Fibroblast of lung (primary cell): ENCODE measurements at regions not wholly inside any gene's neighbourhood (a gene's known extent, or its start where the extent isn't known, plus 50 kb on each side); places are given as distances from the start of the nearest gene placed in this dataset.

Experiments used
- DNase-seq, 2 donors: peaks; one replicate each; pipeline versions ENCODE4 v3.0.0 to v3.0.0-alpha.2; 2010; ENCODE audit warnings: low read depth in 2 of 2
- H2AFZ ChIP-seq: 2 replicates; pipeline ENCODE4 v1.5.1; 2012; ENCODE audit warnings: low read length, control low read depth, inconsistent platforms
- H3K27ac ChIP-seq: 2 replicates; pipeline ENCODE4 v1.5.1; 2011; ENCODE audit warnings: low read length, control low read depth; ENCODE audit not compliant: insufficient read depth
- H3K27me3 ChIP-seq: 2 replicates; pipeline ENCODE4 v1.5.1; 2011; ENCODE audit warnings: mild to moderate bottlenecking, low read length; ENCODE audit not compliant: control insufficient read depth, insufficient read depth
- H3K36me3 ChIP-seq: 2 replicates; pipeline ENCODE4 v1.5.1; 2011; ENCODE audit warnings: low read length; ENCODE audit not compliant: control insufficient read depth, insufficient read depth
- H3K4me1 ChIP-seq: 2 replicates; pipeline ENCODE4 v1.5.1; 2011; ENCODE audit warnings: low read length; ENCODE audit not compliant: control insufficient read depth, insufficient read depth; ENCODE audit errors: extremely low read depth
- H3K4me2 ChIP-seq: 2 replicates; pipeline ENCODE4 v1.5.1; 2011; ENCODE audit warnings: low read length, control low read depth; ENCODE audit not compliant: insufficient read depth; ENCODE audit errors: extremely low read depth
- H3K4me3 ChIP-seq, 4 experiments: fragments of 200-600 bp in 1 of 4; sonication (generic) in 1 of 4; replicated peaks in 1 of 4; 2 replicates each; pipeline ENCODE4 v1.5.1; 2011 to 2016; ENCODE audit warnings: low read length in 4 of 4, low read depth in 3 of 4, mild to moderate bottlenecking in 3 of 4, control low read depth in 2 of 4, inconsistent platforms in 1 of 4, mixed read lengths in 1 of 4; ENCODE audit not compliant: insufficient read depth in 1 of 4; ENCODE audit errors: control extremely low read depth in 1 of 4
- H3K79me2 ChIP-seq: 2 replicates; pipeline ENCODE4 v1.5.1; 2012; ENCODE audit warnings: mild to moderate bottlenecking, low read length, inconsistent platforms; ENCODE audit not compliant: control insufficient read depth, insufficient read depth
- H3K9ac ChIP-seq: 2 replicates; pipeline ENCODE4 v1.5.1; 2011; ENCODE audit warnings: mild to moderate bottlenecking, low read length, control low read depth; ENCODE audit not compliant: insufficient read depth
- H3K9me3 ChIP-seq: 2 replicates; pipeline ENCODE4 v1.5.1; 2012; ENCODE audit warnings: low read depth, low read length; ENCODE audit not compliant: control insufficient read depth, insufficient read depth
- H4K20me1 ChIP-seq: 2 replicates; pipeline ENCODE4 v1.5.1; 2011; ENCODE audit warnings: low read length; ENCODE audit not compliant: control insufficient read depth, insufficient read depth; ENCODE audit errors: extremely low read depth
- EZH2 ChIP-seq: IDR thresholded peaks from 2 replicates; pipeline ENCODE4 v1.5.1; 2012; ENCODE audit warnings: low read length, control low read depth, mild to moderate bottlenecking; ENCODE audit errors: missing control alignments
- TF ChIP-seq, protein P1 (sequence below), 2 donors: IDR thresholded peaks in 1 of 2; conservative IDR thresholded peaks in 1 of 2; 1 replicate in 1 of 2; 2 replicates in 1 of 2; pipeline ENCODE4 v1.5.1; 2011 to 2012; ENCODE audit warnings: low read length in 2 of 2, control low read depth in 1 of 2, inconsistent platforms in 1 of 2, low read depth in 1 of 2, mild to moderate bottlenecking in 1 of 2

DNA sequence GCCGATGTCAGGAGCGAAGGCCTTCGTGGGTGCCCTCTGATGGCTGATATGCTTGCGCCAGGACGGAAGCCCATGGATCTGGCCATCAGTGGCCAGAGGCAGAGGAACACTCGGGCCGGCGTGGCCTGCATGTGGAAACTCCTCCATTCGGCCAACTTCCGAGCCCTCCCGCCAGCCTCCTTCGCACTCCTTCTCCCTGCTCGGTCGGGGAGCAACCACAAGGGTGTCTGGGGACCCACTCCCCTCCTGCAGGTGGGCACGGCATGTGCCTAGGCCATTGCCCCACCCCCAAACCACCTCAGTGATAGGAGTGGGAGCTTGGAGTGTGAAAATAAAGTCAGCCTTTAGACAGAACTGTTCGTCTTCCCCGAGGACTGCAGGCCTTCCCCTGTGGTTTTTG, 231.3 kb downstream of the BCL11B start:
- Histone ChIP-seq H3K27ac (no peak overlapping the region), H3K9me3 (no peaks in the 10 kb centered on the region), H3K27me3 (no peaks in the 10 kb centered on the region), H2AFZ (no peak overlapping the region), H3K4me1 (no peaks in the 10 kb centered on the region), H4K20me1 (no peaks in the 10 kb centered on the region), H3K79me2 (no peaks in the 10 kb centered on the region), H3K9ac (no peak overlapping the region), H3K4me2 (no peak overlapping the region), H3K4me3 (no peak overlapping the region), H3K36me3 (no peaks in the 10 kb centered on the region)
- DNase-seq: no peak
- no peak for TF ChIP-seq EZH2
- TF ChIP-seq, protein P1, sequence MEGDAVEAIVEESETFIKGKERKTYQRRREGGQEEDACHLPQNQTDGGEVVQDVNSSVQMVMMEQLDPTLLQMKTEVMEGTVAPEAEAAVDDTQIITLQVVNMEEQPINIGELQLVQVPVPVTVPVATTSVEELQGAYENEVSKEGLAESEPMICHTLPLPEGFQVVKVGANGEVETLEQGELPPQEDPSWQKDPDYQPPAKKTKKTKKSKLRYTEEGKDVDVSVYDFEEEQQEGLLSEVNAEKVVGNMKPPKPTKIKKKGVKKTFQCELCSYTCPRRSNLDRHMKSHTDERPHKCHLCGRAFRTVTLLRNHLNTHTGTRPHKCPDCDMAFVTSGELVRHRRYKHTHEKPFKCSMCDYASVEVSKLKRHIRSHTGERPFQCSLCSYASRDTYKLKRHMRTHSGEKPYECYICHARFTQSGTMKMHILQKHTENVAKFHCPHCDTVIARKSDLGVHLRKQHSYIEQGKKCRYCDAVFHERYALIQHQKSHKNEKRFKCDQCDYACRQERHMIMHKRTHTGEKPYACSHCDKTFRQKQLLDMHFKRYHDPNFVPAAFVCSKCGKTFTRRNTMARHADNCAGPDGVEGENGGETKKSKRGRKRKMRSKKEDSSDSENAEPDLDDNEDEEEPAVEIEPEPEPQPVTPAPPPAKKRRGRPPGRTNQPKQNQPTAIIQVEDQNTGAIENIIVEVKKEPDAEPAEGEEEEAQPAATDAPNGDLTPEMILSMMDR (conservative IDR thresholded peaks at IDR 0.05 in 1 of 2, IDR thresholded peaks at IDR 0.05 in 1 of 2; ENCODE audit: low read depth in 1 of 2, low read length in 2 of 2): no peak

DNA sequence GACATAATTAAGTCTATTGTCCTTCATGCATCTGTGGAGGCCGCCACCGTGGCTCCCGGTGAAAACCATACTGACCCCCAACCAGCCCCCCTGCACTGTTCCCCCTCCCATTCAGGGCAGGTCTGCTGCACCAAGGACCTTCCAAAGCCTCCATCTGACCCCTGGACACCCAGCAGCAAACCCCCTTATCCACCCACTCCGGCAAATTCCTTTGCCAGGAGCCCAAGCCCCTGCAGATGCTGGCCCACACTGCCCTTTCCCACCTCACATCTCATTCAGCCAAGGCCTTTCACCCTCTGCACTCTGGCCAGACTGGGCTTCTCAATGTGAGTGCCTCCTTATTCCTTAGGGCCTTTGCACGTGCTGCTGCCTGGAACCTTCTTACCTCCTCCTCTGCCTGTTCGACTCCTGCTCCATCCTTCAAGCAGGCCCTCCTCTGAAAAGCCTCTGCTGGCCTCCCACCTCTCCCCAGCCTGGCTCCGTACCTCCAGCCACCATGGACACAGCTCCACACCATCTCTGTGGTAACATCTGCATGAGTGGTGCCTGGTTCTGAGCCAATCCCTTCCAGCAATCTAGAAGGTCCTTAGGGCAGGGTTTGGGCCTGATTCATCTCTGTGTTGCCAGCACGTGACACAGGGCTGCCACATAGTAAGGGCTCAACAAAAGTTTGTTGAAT, 230.7 kb downstream of the BCL11B start:
- H3K36me3 ChIP-seq: no peaks in the 10 kb centered on the region
- peak in 1 of 2 donors; percentile 7 for DNase-seq

DNA sequence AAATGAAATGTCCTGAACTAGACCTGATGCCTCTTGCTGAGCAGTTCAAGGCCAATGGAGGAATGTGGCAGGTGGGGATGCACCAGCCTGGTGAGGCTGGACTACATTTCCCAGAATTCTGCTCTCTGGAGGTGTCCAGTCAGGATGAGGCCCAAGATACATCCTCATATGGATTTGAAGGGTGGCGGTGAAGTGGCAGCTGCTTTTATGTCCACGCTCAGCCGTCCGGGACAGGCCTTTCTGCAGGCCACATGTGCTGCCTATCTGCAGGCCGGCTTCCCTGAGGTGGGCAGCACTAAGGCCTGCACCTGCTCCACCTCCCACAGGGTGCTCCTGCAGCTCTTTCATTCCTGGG, 230.2 kb downstream of the BCL11B start:
- no peak for DNase-seq
- no peak overlapping the region for H3K27ac ChIP-seq
- no peak overlapping the region for H2AFZ ChIP-seq
- no peak for TF ChIP-seq EZH2
- TF ChIP-seq, protein P1 (conservative IDR thresholded peaks at IDR 0.05 in 1 of 2, IDR thresholded peaks at IDR 0.05 in 1 of 2; ENCODE audit: low read depth in 1 of 2, low read length in 2 of 2): no peak
- no peaks in the 10 kb centered on the region for H3K36me3 ChIP-seq
- no peaks in the 10 kb centered on the region for H3K79me2 ChIP-seq
- H3K4me2 ChIP-seq: no peak overlapping the region
- H3K27me3 ChIP-seq: no peaks in the 10 kb centered on the region
- H3K4me3 ChIP-seq: no peak overlapping the region
- H3K9me3 ChIP-seq: no peaks in the 10 kb centered on the region
- no peaks in the 10 kb centered on the region for H4K20me1 ChIP-seq
- no peak overlapping the region for H3K9ac ChIP-seq
- H3K4me1 ChIP-seq: no peaks in the 10 kb centered on the region

More for the DNA sequence above, 230.7 kb downstream of the BCL11B start:
- Histone ChIP-seq H3K27me3 (no peaks in the 10 kb centered on the region), H3K9me3 (no peaks in the 10 kb centered on the region), H2AFZ (no peak overlapping the region), H3K27ac (no peak overlapping the region), H3K9ac (no peak overlapping the region), H3K79me2 (no peaks in the 10 kb centered on the region), H3K4me1 (no peaks in the 10 kb centered on the region), H4K20me1 (no peaks in the 10 kb centered on the region), H3K4me2 (no peak overlapping the region), H3K4me3 (no peak overlapping the region)
- TF ChIP-seq, protein P1 (conservative IDR thresholded peaks at IDR 0.05 in 1 of 2, IDR thresholded peaks at IDR 0.05 in 1 of 2; ENCODE audit: low read depth in 1 of 2, low read length in 2 of 2): no peak
- TF ChIP-seq EZH2: no peak
